Activated naive CD4-positive, alpha-beta T cell treated with anti-CD3 and anti-CD28 coated beads, Interleukin-2, amount 50 U/mL, for 16 hours (primary cell): ENCODE measurements at regions not wholly inside any gene's neighbourhood (a gene's known extent, or its start where the extent isn't known, plus 50 kb on each side); places are given as distances from the start of the nearest gene placed in this dataset.
"Not testable (repeated sequence)": the region's sequence is repeated elsewhere in the genome, so short reads cannot be mapped to it uniquely, and the experiment has no call there.

Experiments used
- DNase-seq: peaks from one replicate; pipeline ENCODE4 v3.0.0-alpha.2; 2020

DNA sequence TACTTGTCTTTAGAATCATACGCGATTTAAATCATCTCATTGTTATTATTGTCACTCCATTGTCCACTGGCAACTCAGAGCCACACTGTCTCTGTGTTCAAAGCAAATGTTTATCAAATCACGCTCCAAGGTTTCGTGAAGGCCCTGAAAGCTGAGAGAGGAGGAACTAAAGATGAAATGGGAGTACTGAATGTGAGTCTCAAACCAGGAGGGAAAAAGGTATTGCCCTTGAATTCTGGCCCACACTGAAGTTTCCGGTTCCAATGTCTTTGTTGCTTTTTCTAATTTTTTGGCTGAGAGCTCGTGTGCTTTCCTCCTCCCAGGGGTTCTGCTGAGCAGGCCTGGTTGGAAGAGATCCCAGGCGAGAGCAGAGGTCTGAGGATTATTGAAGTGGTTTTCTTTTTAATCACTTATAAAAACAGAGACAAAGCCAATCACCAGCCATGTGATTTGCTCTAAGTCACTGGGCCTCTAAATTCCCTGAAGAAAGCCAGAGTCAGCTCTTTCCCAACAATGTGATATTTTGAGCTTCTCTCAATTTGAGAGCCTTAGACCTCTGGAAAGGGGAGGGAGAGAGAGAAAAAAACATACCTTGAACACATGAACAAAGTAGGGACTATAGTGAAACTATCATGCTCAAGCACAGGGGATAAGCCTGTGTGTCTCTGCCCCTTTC, 420.8 kb upstream of the GRAMD2B start:
- DNase-seq, result no peak

DNA sequence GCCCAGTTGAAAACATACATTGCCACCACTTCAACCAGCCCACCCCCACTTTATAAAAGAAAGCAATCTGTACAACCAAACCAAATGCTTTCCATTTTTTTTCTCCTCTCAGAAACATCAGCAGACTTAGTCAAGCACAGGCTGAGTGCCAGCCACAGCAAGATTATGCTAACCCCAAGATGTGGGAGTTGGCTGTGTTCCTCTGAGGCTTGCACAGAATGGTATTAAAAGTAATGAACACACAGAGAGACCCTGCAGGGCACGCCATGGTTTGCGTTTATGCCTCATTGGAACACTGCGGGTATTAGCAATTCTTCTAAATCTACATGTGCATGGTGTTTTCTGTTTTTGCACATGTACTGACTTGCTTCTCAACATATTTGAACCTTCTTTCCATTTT, 419.9 kb upstream of the GRAMD2B start:
- no peak for DNase-seq

DNA sequence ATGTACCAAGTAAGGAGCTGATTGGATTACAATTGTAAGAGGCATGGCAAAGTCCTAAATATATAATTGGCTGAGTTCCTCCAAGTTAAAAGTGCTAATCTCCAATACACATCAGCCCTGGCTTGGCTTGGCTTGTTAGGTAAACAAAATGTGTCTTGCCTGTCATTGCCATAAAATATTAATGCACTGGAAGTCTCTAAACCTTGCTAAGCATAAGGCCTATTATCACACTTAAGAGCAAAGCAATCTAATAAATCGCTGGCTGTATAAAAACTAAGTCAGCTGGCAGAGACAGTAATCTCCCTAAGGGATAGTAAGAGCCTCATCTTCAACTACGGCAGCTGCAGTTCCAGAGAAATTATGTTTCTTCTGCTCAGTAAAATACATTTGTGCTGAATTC, 418.6 kb upstream of the GRAMD2B start:
- no peak for DNase-seq

DNA sequence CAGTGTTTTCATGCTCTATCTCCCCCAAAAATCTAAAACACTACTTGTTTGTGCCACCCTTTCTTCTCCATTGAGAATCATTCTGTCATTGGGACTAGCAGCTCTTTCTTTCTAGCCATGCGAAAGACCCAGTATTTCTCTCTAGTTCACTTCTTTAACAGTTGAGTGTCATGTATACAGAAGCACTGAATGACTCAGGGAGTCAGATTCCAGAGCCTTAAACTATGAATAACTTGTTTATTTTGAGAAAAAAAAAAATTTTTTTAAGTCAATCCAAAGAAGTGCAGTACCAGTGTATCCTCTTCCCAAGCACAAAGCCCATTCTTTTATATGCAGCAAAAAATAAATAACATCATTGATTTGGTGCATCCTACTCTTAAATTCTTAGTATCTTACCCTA, 415.4 kb upstream of the GRAMD2B start:
- no peak for DNase-seq

DNA sequence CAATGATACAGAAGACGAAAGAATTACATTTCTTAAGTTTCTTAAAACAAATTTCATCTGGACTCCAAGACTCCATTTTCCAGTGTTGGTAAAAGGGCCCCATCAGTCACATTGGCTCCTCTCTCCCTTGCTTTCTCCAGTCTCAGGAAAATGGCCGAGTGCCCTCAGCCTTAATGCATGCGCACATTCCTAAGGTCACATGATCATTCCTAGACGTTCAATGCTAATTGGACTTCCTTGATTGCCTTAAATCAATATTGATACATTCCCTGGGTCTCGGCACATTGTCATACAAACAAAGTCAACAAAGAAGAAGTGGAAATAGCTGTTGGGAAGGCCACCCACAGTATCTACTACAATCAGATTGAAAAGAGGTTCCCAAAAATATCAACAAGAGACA, 413.6 kb upstream of the GRAMD2B start:
- no peak for DNase-seq

DNA sequence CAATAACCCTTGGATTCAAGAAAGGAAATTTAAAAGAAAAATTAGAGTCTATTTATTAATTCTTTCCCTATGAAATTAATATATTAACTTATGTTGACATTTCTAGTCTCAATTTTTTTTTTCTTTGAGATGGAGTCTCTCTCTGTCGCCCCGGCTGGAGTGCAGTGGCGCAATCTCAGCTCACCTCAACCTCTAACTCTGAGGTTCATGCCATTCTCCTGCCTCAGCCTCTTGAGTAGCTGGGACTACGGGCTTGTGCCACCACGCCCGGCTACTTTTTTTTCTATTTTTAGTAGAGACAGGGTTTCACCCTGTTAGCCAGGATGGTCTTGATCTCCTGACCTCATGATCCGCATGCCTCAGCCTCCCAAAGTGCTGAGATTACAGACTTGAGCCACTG, 411.7 kb upstream of the GRAMD2B start:
- not testable (repeated sequence) for DNase-seq

DNA sequence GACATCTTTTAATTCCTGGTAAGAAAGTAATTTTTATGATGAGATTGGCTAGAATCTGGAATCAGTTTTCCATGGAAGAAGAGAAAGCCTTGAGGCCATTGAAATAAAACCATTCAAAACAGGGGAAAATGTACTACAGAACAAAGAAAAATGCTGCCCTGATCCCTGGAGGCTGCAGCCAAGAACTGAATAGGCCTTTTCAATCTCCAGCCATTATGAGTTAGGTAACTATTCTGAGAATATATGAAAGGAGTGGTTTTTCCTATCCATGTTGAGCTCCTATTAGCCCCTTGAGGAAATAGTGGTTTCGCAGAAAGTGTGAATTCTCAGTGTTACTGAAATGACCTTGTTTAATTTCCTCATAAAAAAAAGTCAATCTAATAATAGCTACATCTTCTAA, 408.5 kb upstream of the GRAMD2B start:
- no peak for DNase-seq

DNA sequence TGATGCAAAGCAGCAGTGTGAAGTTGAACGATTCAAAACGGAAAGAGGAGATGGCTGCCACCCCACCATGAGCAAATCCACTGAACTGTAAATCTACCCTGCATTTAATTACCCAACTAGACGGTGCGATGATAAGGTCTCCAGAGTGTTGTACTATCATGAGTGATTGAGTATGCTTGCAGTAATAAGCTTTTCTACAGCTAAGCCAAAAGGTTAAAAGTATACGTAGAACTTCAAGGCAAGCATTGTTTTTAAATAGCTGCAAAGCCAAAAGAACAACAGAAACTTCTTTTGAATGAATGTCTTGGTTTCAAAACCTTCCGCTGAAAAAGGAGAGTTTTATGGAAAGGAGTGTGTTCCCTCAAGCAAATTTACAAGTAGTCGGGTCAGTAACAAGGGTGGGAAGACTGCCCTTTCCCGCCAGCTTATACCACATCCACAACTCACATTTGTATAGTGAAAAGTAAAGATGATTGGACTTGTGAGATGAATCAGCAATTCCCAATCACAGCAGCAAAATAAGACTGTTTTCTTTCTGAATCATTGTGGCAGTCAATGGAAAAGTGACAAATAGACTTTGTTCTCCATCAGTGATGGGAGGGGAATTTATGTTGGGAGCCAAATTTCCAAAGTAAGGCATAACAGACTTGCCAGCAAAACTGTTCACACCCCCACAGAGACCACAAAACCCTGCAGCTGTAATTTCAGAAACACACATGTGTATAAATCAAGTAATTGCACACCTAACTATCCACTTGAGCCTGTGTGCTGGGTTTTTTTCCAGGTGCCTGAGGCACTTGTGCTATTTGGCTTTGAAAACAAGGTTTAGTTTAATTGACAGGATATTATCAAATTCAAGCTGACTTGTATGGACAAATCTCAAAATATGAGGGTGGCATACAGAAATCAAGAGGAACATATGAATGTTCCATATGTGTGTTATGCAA, 407.7 kb upstream of the GRAMD2B start:
- DNase-seq, result no peak

DNA sequence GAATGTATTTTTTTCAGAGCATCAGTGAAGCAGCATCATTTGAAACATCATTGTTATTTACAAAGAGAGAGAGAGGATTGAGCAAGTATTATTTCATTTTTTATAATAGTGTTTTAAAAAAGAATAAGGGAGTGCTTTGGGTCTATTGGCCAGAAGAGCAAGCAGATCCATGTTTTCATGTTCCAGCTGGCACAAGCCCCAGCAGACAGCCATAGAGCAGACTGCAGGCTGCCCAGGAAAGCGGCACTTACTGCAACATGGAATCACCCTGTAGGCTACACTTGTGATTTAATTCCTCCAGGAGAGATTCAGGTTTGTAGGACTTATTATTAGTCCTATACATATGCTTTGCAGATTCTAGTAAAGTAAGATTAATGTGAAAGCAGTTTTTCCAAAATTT, 407.0 kb upstream of the GRAMD2B start:
- no peak for DNase-seq

DNA sequence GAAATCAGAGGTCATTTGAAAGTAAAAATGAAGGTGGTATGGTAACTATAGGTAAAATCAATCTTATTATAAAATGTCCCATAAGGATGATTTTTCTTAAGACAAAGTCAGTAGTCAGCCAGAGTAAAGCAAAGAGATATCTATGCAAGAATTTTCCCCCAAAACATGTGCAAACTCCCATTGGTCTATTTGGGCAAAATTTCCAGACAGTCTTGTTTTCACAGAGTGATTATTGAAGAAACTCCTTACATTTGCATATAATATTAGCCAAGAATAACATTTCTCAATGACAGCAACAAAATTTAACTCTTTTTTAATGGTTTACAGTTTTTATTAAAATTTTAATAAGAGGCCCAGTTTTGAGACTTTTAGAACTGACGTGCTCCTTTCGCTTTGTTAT, 406.1 kb upstream of the GRAMD2B start:
- no peak for DNase-seq

DNA sequence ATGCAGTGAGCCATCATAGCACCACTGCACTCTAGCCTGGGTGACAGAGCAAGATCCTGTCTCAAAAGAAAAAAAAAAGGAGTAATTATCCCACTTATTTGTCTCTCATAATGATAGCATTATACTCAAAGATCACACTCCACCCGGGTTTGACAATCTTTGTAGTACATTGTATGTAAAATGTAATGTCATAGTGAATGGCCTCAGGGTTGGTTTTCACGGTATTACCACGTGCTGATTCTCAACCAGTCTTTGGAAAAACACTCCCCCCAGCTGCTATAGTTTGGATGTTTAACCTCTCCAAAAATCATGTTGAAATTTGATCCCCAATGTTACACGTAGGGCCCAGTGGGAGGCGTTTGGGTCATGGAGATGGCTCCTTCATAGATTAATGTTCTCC, 402.4 kb upstream of the GRAMD2B start:
- DNase-seq, result no peak

DNA sequence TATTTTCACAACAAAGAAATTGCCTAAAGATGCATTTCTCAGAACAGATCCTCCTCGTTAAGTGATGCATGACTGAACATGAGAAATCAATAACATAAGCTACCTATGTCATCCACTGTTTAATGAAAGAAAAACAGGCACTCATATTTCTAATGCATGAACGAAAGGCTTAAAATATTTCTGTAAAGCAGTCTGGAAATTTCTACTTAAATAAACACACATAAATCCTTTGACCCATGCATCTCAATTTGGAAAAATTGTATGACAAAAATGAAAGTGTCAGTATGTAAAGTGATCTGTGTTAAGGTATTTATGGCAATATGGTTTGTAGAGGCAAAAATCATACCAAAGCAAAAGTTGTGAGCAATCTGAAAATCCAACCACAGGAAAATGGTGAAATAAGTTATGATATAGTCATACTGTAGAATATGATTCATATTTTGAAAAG, 399.2 kb upstream of the GRAMD2B start:
- no peak for DNase-seq

DNA sequence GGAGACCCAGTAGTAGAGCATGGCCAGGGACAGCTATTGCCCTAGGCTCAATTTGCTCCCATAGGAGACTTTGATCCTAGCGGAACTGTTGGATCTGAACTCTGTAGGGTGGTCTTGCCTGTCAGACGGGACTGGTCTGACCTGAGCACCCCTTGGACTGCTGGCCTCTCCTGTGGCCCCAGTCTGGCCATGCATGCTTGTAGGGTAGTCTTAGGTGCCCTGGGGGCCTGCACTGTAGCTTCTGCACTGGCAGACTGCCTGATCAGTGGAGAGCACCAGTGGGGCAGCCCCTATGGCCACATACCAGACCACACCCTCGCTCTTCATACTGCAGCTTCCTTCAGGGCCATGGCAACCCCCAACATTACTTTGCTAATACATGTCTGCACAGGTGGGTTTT, 396.1 kb upstream of the GRAMD2B start:
- DNase-seq, result no peak

DNA sequence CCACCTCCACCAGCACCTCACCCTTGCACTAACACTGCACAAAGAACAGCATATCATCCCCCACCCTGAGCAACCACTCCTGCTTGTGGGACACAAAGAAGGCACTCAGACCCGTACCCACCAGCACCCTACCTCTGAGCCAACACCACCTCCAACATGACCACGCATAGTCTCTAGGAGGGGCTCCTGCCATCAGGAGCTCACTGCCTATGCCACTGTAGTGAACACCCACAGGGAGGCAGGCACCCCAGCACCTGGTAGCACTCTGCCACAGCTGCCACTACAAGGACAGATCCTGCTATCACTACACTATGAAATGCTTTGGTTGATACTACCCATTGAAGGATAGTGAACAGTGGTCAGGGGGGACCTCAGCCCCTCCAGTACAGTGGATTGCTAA, 395.6 kb upstream of the GRAMD2B start:
- DNase-seq, result no peak

DNA sequence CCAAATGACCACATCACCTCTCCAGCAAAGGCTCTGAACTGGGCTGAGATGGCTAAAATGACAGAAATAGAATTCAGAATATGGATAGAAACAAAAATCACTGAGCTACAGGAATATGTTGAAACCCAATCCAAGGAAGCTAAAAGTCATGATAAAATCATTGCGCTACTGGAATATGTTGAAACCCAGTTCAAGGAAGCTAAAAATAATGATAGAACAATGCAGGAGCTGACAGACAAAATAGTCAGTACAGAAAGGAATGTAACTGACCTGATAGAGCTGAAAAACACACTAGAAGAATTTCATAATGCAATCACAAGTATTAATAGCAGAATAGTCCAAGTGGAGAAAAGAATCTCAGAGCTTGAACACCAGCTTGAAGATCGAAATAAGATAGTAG, 394.9 kb upstream of the GRAMD2B start:
- DNase-seq, result no peak

DNA sequence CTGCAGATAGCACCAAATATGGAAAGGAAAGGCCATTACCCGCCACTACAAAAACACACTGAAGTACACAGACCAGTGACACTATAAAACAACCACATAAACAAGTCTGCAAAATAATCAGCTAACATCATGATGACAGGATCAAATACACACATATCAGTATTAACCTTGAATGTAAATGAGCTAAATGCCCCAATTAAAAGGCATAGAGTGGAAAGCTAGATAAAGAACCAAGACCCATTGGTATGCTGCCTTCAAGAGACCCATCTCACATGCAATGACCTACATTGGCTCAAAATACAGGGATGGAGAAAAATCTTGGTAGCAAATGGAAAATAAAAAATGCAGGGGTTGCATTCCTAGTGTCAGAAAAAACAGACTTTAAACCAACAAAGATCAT, 393.9 kb upstream of the GRAMD2B start:
- not testable (repeated sequence) for DNase-seq

DNA sequence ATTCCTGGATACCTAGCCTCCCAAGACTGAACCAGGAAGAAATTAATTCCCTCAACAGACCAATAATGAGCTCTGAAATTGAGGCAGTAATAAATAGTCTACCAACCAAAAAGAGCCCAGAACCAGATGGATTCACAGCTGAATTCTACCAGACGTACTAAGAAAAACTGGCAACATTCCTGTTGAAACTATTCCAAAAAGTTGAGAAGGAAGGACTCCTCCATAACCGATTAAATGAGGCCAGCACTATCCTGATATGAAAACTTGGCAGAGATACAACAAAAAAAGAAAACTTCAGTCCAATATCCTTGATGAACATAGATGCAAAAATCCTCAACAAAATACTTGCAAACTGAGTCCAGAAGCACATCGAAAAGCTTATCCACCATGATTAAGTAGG, 392.5 kb upstream of the GRAMD2B start:
- no peak for DNase-seq

DNA sequence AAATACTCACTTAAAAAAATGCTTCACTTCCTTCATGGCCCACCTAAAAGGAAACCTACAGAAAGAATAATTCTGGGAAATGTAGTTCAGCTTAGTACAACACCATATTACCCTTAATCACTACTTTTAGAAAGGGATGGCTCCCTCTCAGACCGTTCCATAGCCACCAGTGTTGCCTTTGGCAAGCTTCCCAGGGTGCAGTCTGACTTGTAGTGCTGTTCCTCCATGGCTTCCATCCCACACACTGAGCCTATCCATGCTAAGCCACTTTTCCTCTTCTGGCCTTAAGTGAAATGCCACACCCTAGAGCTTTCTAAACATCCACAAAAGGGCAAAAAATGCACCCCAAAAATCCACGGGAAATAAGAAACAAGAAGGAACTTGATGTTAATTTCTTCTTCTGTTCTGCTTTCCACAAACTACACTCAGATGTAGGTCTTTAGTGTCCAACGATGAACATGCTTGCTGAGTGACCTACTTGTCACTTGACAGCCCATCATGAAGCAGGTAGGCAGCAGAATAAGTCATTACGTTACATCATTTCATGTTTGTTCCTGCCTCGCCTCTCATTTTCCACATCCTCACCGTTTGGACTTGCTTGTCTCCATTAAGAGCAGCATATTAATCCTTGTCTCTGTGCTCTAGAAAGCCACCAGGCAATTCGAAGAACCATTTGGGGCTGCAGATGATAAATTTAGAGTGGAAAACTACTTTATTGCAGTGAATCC, 391.1 kb upstream of the GRAMD2B start:
- no peak for DNase-seq

DNA sequence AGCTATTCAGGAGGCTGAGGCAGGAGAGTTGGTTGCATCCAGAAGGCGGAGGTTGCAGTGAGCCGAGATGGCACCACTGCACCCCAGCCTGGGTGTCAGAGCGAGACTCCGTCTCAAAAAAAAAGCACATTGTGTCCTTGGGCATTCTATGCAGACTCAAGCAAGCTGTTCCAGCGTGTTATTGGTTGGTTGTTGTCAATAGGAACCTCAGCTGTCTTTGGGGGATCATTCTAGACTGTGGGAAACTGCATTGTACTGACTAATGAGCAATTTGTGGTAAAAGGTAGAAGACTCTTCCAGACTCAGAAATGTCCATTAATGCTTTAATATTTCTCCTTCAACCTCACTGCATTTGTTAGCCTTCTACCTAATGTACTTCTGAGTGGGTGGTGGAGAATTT, 379.5 kb upstream of the GRAMD2B start:
- DNase-seq, result no peak

DNA sequence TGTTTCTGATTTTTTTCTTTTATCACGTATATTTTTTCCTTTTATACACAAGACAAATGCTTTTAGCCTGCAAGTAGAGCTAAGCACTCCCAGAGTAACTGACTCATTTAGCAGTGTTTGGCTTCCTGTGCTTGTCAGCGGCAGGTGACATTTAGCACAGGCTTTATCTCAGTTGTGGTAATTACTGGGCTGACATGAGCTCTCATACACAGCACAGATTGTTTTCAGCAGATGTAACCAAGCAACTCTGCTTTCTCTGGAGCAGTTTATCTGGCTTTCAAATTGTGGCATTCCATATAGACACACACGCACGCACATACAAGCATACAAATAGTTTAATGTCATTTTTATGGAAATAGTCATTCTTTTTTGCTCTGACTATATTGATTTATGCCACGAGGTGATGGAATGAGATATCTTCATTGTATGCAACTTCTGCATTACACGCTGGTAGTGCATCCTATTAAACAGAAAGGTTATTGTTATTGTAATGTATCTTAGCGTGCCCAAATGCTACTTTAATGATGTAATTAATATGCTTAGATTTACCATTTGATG, 379.0 kb upstream of the GRAMD2B start:
- DNase-seq, result no peak

DNA sequence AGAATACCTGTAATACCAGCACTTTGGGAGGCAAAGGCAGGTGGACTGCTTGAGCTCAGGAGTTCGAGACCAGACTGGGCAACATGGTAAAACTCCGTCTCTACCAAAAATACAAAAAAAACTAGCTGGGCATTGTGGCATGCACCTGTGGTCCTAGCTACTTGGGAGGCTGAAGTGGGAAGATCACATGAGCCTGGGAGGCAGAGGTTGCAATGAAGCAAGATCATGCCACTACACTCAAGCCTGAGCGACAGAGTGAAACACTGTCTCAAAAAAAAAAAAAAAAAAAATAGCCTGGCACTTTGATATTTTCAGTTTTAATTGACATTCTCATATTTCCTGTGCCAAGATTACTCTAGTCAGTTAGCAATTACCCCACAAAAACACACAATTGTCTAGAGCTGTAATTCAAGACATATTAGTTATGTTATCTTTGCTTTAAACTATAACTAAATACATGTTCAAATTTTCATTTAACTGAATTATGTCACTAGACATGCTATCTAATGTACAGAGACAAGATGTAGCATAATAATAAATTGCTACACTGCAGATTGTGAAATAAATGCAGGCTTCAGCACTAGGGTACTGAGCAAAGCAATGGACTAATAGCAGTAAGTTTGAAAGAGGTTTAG, 378.2 kb upstream of the GRAMD2B start:
- no peak for DNase-seq

DNA sequence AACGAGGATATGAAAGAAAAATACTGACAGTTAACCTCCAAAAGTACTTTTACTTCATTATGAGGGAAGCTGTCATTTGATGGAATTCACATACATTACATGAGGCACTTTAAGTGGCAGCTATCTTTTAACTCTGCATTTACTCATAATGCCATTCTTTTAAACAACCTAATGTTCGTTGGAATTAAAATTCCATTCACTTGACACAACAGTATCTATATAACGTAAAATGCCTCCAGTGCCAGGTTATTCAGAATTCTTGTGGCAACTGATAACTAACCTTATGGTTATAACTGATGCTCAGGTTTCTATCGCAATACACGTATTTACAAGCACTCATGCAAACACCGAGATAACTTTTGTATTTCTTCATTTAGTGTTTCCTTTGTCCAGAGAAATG, 376.9 kb upstream of the GRAMD2B start:
- DNase-seq, result no peak
